ENCODE measurements at regions not wholly inside any gene's neighbourhood (a gene's known extent, or its start where the extent isn't known, plus 50 kb on each side); places are given as distances from the start of the nearest gene placed in this dataset.

DNA sequence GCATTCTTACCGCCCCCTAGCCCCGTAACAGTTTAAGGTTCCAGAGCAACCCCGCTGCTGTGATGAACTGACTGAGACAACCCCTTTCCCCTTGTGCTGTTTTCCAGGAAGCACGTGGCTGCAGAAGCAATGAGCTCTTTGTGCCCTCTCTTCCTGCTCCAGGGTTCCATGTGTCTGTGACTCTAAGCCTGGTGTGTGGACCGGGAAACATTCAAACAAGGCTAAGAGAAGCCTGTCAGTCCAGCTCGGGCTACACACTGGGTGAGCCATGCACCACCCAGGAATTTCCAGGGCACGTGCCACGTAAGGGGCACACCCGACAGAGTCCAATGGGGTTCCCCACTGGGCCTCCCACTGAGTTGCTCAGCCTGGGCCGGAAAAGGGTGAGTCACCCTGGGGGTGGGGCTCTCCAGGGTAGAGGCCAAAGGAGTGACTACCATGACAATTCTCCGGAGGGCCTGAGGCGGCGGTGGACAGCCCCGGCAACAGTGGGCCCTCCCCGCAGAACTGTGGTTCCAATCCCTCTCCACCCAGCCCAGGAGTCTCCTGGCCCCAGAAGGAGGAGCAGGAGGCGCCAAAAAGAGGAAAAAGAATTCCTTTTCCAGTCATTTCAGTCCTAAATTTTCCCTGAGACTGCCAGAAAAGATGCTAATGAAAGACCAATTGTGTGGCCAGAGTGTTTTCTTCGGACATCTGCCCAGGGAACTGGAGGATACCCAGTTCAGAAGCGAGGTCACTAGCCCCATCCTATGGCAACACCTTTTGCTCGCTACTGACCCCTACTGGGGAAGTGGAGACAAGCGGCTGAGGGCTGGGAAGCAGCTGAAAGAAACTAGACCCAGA lies 157.8 kb upstream of the SLC1A4 start:
- FAIRE-seq, result no peak

DNA sequence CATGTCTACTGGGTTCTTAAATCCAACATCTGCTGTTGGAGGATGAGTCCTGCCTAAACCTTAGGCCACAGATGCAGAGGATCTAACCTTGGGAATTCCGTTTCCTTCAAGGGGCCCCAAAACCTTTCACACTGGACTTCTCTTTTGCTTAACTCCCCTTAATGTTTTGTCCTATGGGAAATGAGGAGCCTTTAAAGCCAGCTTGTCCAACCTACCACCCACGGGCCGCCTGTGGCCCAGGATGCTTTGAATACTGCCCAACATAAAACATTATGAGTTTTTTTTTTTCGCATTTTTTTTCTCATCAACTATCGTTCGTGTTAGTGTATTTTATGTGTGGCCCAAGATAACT lies 157.2 kb upstream of the SLC1A4 start:
- no peak for FAIRE-seq

GRCh38 chr2:64832936-64833335 lies 156.3 kb upstream of the SLC1A4 start:
- no peak for FAIRE-seq

DNA sequence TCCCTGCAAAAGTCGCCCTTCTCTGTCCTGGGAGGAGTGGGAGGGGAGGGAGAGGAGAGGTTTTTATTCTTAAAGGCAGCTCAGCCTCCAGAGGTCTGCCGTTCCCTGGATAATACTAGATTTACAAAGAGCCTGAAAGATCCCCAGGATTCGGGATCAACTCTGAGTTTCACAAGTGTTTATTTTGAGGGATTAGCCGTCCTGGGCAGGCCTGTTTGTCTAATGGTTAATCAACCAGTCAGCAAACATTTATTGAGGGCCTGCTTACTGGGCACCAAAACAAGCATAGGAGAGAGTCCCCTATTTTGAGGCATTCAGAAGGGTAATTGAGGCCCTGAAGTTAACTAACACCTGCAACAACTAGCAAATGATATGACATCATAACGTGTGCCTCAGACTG lies 152.6 kb upstream of the SLC1A4 start:
- FAIRE-seq, result no peak

- no peak for FAIRE-seq
These were observed 152.0 kb upstream of the SLC1A4 start for GRCh38 chr2:64837116-64837731.

DNA sequence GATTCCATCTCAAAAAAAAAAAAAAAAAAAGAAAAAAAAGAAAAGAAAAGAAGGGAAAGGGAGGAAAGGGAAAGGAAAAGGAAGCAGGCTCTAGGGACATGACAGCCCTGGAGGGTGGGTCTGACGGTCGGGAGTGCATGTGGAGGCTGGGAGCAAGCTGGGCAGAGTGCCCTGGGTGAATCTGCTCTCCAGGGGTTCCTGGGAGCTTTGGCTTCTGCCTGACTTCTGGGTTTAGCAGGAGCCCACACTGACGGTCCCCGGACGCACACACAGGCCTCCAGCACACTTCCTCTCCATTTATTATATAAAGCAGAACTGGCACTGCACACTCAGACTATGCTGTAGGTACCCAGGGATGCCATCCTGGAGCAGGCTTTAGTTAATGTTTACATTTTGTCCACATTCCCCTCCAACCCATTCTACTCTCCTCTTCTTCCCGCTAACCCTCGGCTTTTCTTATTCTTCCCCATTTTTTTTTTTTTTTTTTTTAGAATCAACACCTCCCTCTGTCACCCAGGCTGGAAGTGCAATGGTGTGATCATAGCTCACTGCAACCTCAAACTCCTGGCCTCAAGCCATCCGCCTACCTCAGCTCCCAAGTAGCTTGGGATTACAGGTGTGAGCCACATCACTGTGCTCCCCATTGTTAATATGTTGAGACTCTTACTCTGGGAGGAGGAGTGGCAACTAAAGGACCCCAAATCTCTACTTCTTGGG lies 151.1 kb upstream of the SLC1A4 start:
- FAIRE-seq, result no peak

DNA sequence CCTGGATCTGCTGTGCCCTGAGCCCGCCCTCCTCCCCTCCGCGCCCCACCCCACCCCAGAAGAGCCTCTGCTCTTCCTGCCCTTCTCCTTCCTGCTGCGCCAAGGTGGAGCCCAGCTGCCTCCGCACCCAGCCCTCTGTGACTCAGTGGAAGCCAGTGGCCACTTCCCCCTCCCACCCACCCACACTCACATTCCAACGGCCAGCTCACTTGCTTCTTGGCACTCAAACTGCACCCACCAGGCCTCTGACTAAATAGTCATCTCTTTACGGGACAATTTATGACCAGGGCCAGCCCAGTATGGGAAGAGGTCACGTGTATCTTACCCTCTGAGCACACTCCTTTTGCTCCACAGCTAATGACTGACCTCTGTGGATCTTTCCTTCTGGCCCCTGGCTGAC lies 150.4 kb upstream of the SLC1A4 start:
- no peak for FAIRE-seq

DNA sequence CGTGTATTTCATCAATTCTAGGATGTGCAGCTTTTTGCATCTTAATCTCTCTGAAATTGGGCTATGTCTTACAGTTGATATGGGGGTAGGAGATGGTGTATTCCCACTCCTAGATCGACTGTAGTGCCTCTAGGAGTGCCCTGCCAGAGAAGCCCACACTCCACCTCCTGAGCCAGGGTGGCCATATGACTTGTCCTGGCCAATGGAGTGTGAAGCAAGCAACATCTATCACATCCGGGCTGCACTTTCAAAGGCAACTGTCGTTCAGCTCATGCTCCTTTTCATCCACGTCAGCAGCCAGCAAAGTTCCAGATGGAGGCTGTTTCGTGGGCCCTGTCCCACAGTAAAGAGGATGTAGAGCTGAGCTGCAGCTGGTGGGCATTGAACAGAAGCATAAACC lies 149.4 kb upstream of the SLC1A4 start:
- FAIRE-seq, result no peak

DNA sequence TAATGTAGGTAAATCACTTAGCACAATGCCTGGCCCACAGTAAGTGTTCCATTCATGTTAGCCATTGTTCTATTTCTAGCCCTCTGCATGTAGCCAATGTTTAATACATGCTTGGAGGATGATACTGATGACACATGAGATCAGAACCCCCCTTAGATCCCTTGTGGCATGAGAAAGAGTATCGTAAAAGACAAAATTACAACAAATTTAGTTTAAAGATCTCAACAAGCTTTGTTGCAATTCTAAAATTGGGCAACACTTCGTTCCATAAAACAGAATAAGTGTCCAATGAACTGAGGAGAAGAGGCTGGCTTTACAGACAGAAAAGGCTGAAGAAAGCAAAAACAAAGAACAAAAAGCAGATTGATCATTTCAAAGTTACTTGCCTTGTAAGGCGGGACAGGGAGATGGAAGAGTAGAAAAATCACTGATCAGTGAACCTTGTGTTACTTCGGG lies 148.7 kb upstream of the SLC1A4 start:
- FAIRE-seq, result no peak

GRCh38 chr2:64841461-64841860 lies 147.7 kb upstream of the SLC1A4 start:
- FAIRE-seq, result no peak

GRCh38 chr2:64842030-64842429 lies 147.2 kb upstream of the SLC1A4 start:
- no peak for FAIRE-seq

DNA sequence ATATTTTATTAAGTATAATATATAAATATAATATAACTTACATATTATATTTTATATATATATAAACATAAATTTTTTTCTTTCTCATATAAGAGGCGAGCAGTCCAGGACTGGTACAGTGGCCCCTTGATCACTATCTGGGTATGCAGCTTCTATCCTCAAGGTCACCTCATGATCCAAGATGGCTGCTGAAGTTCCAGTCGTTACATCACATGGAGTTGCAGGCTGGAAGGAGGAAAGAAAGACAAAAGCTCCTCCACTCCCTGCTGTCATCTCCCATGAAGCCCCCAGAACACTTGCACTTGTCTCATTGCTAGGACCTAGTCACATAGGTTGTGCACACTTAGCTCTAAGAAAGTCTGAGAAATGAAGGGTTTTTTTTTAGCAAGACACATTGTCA lies 145.1 kb upstream of the SLC1A4 start:
- no peak for FAIRE-seq

DNA sequence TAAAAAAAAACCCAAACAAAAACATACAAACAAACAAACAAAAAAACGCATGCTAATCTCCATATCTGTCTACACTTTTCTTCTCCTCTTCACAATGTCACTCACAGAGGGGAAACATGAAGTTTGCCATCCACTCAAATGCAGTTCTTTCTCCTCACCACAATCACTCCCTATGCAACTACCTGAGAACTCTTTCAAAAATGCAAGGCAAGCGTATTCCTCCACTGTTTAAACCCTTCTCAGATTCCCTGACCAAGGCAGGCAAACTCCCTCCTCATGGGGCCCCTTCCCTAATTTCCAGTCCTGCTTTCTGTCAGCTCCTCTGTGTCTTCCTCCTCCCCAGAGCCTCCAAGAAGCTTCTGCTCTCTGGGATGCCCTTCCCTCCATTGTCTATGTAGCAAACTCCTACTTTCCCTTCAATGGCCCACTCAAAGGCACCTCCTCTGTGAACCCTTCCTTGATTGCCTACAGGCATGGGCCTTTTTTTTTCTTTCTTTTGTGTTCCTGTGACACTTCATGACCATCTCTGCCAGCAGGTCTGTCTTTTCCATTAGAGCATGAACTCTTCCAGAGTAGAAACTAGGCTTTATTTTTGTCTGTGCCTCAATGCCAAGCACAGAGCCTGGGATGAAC lies 143.8 kb upstream of the SLC1A4 start:
- no peak for FAIRE-seq

- FAIRE-seq, result no peak
These were observed 143.0 kb upstream of the SLC1A4 start for GRCh38 chr2:64846177-64846576.

GRCh38 chr2:64847930-64848329 lies 141.3 kb upstream of the SLC1A4 start:
- FAIRE-seq, result no peak

DNA sequence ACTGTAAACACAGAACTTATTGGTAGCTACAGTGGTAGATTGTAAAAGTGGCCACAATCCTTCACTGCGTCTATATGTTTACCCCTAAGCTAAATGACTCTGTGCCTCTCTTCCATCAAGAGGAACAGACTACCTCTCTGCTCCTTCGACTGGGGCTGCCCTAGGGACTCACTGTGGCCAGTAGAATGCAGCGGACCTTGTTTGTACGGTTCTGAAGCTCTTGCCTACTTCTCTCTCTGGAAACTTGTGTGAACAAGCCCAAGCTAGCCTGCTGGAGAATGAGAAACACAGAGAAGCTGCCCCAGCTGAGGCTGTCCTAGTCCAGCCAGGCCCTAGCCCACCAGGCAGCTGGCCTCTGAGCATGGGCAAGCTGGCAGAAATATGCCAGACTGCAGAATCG lies 140.8 kb upstream of the SLC1A4 start:
- no peak for FAIRE-seq

DNA sequence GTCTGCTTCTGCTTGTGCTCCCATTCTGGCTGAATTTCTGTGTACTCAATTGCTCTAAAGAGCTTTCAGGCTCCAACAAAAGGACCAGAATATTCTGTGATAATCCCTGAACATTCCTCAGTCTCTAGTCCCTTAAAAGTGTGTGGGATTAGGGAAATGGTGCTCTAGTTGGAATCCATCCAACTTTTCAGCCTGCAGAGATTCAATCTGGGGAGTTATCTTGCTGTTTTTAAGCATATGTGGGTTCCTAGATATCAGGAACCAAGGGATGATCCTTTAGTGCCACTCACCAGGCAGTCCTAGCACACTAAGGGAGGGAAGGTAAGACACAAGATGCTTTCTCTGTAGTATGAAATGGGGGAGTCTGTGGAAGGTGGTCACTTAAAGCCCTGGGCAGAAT lies 140.3 kb upstream of the SLC1A4 start:
- no peak for FAIRE-seq

- no peak for FAIRE-seq
These were observed 138.6 kb upstream of the SLC1A4 start for GRCh38 chr2:64850642-64851041.

DNA sequence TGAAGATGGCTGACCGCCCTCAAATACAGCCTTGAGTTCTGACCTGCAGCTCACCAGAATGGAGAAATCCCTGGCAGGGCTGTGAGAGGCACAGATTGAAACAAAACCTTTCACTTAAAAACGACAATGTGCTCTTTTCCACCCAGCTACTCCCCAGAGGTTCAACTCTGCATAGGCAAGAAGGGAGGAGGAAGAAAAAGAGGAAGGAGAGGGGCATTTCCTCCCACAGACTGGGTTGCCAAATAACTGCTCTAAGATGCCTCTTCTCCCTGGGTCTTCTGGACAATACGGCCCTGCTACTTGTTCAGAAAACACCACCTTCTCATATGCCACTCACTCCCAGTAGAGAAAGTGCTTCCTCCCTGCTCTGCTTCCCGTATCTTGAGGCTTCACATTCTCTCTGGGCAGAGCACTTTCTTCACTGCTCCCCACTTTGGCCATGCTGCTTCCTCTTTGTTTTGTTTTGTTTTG lies 136.4 kb upstream of the SLC1A4 start:
- no peak for FAIRE-seq

GRCh38 chr2:64853306-64853705 lies 135.9 kb upstream of the SLC1A4 start:
- FAIRE-seq, result no peak

- FAIRE-seq, result no peak
These were observed 135.3 kb upstream of the SLC1A4 start for GRCh38 chr2:64853894-64854293.

GRCh38 chr2:64854773-64855237 lies 134.4 kb upstream of the SLC1A4 start:
- no peak for FAIRE-seq
